ENCODE measurements at regions not wholly inside any gene's neighbourhood (a gene's known extent, or its start where the extent isn't known, plus 50 kb on each side); places are given as distances from the start of the nearest gene placed in this dataset.
"Not testable (repeated sequence)": the region's sequence is repeated elsewhere in the genome, so short reads cannot be mapped to it uniquely, and the experiment has no call there.

DNA sequence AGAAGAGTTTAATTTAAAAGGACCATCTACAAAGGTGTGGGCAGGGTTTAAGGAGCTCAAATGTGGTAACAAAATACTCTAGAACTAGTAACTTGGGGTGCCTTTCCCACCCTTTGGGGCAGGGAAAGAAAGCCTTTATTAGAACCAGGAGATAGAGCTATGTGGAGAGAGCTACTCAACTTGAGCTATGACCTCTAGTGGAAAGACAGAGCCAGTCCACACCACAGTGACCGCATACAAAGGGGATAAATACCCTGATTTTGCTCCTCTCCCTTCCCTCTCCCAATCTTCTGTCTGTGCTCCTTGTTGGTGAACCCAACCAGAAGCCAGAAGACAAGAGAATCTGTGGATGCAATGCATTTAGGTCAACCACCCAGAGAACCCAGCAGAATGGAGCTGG lies 54.4 kb upstream of the JAK1 start:
- ChIA-PET POLR2A (no interaction called here), CTCF (interaction anchor here (0.9 to 1.5 kb wide), 3 partner anchors 17 to 140 kb away, joined by 3 to 4 read pairs (median 3); no protein-coding TSS in a partner anchor)

- ChIA-PET POLR2A (no interaction called here), CTCF (interaction anchor here (1.5 kb wide), 1 partner anchor 16 kb away, joined by 3 read pairs; no protein-coding TSS in a partner anchor)
Measured at GRCh38 chr1:65021795-65022194, 55.4 kb upstream of the JAK1 start.

DNA sequence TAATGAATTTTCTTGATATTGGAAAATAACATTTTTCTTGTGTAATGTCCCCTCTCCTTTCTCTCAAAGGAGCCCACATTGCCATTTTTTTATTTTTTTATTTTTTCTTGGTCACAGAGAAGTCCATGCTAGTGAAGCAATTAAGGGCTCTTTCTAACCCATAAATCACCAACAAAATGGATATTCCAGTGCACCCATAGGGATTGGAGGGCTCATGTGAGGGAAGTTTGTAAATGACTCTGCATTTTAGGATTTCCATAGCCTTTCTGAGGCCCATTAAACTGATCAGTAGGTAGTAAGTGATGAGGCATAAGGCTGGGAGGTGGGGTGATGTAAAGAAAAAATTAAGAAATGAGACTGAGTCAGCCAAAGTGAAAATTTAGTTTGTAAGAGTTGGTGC lies 55.9 kb upstream of the JAK1 start:
- ChIA-PET POLR2A (no interaction called here), CTCF (no interaction called here)

GRCh38 chr1:65025794-65026193 lies 59.4 kb upstream of the JAK1 start:
- CTCF ChIA-PET, result interaction anchor here (0.6 kb wide), 1 partner anchor 53 kb away, joined by 3 read pairs; no protein-coding TSS in a partner anchor
- POLR2A ChIA-PET, result no interaction called here

- CTCF ChIA-PET, result interaction anchor here (0.6 kb wide), 1 partner anchor 53 kb away, joined by 3 read pairs; no protein-coding TSS in a partner anchor
Measured at GRCh38 chr1:65026235-65026634, 59.9 kb upstream of the JAK1 start.

GRCh38 chr1:65027666-65028358 lies 61.5 kb upstream of the JAK1 start:
- ChIA-PET CTCF (interaction anchor here (0.6 kb wide), 1 partner anchor 68 kb away, joined by 3 read pairs; no protein-coding TSS in a partner anchor), POLR2A (no interaction called here)

More at GRCh38 chr1:65026235-65026634, 59.9 kb upstream of the JAK1 start:
- POLR2A ChIA-PET, result no interaction called here

GRCh38 chr1:65029434-65029833 lies 63.1 kb upstream of the JAK1 start:
- CTCF ChIA-PET, POLR2A ChIA-PET: not testable (repeated sequence)

DNA sequence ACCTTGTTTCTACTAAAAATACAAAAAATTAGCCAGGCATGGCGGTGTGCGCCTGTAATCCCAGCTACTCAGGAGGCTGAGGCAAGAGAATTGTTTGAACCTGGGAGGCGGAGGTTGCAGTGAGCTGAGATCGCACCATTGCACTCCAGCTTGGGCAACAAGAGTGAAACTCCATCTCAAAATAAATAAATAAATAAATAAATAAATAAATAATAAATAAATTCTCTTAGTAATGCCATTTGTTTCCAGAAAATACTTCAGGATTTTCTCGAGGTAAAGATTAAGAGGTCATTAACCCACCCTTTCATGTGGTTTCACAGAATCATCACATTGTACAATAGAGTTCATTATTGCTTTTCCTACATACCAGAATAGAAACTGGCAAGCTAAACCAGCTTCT lies 68.5 kb upstream of the JAK1 start:
- CTCF ChIA-PET, POLR2A ChIA-PET: not testable (repeated sequence)

- CTCF ChIA-PET, result no interaction called here
- POLR2A ChIA-PET, result no interaction called here
Measured at GRCh38 chr1:65036570-65037051, 70.3 kb upstream of the JAK1 start.

- ChIA-PET CTCF (no interaction called here), POLR2A (interaction anchor here (0.6 kb wide), 1 partner anchor 353 kb away, joined by 3 read pairs; no protein-coding TSS in a partner anchor)
Measured at GRCh38 chr1:65039066-65039465, 72.7 kb upstream of the JAK1 start.

- ChIA-PET POLR2A (interaction anchor here (0.6 kb wide), 1 partner anchor 353 kb away, joined by 3 read pairs; no protein-coding TSS in a partner anchor), CTCF (no interaction called here)
Measured at GRCh38 chr1:65039508-65039907, 73.2 kb upstream of the JAK1 start.

DNA sequence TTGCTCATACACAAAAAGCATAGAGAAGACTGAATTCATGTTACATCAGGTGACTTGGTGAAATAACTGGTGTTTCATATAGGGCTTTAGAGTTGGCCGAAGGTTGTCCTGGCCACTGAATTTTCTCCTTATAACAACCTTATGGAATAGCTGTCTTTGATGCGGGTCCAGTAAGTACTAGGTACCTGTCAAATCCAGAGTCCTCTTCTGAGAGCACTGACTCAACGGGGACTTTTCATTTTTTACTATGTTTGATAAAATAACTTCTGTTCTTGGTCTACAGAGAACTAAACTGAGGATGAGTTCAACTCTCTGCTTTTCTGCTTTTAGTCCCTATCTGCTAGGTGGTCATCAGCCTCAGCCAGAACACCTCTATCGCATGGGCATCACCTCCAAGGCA lies 76.1 kb upstream of the JAK1 start:
- CTCF ChIA-PET, result interaction anchor here (1.2 to 1.3 kb wide), 2 partner anchors 22 to 177 kb away, joined by 3 to 4 read pairs; no protein-coding TSS in a partner anchor
- POLR2A ChIA-PET, result no interaction called here

DNA sequence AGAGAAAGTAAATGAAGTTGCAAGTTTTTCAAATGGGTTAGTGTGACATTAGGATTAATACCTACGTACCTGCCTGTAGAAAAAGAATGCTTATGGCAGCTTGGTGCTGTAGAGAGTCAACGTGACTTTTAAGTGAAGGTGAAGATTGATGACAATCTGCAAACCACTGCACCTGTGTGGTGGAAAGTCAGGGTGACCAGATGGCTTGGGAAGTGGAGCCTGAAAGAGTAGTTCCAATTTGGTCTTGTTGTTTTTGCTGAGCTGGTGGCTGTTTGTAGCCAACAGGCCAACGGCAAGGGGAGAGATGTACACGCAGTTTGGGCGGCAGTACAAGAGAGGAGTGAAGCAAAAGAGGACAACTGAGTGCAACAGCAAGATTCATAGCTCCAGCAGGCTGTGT lies 78.1 kb upstream of the JAK1 start:
- POLR2A ChIA-PET, result no interaction called here
- CTCF ChIA-PET, result interaction anchor here (0.7 to 1.9 kb wide), 2 partner anchors 21 to 31 kb away, joined by 3 to 6 read pairs; no protein-coding TSS in a partner anchor

DNA sequence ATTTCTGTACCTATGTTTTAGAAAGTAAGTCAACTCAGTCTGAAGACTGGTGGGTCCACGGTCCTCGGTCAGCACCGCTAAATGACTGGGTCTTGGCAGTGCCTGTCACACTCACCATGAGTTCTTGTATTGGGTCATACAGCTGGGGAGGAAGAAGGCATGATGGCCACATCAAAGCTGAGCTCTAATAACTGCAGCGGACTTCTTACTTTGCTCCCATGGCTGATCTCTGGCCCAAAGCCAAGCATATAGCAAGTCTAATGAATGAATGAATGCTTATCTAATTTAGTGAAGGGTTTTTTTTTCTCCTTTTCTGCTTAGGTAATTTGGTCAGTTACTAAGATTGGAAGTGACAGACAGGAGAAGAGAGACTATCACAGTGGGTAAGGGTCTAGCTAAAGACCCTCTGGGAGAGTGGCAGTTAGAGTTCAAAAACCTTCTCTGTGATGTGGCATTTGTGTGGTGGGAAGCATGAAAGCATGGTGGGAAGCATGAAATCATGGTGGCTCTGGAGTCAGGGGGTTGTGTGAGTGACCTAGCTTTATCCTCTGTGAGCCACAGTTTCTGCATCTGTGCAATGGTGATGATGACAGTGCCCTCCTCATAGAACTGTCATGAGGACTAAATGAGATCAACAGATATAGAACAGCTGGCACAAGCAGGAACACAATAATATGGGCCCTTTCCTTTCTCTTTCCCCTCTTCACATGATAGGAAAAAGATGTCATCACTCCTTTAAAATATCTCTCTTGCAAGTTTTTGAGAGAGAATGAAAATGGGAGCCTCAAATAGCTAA lies 78.9 kb upstream of the JAK1 start:
- CTCF ChIA-PET, result interaction anchor here (1.9 kb wide), 1 partner anchor 30 kb away, joined by 6 read pairs; no protein-coding TSS in a partner anchor
- POLR2A ChIA-PET, result no interaction called here

DNA sequence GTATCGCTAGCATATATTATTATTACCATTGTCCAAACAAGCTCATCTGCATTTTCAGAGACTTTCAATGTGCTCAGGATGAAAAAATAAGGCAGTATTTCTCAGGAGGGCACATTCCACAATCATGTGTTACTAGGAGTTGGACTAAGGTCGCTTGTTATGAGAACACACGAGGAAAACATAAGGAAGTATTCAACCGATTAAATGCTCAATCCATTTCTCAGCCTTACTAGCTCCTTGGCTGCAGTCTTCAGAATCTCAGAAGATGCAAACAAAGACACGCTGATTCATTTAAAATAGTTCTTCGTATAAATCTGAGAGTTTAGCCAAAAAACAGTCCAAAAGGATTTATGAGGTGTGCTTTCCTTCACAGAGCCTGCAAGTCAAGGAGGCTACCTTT lies 82.0 kb upstream of the JAK1 start:
- ChIA-PET CTCF (no interaction called here), POLR2A (no interaction called here)

DNA sequence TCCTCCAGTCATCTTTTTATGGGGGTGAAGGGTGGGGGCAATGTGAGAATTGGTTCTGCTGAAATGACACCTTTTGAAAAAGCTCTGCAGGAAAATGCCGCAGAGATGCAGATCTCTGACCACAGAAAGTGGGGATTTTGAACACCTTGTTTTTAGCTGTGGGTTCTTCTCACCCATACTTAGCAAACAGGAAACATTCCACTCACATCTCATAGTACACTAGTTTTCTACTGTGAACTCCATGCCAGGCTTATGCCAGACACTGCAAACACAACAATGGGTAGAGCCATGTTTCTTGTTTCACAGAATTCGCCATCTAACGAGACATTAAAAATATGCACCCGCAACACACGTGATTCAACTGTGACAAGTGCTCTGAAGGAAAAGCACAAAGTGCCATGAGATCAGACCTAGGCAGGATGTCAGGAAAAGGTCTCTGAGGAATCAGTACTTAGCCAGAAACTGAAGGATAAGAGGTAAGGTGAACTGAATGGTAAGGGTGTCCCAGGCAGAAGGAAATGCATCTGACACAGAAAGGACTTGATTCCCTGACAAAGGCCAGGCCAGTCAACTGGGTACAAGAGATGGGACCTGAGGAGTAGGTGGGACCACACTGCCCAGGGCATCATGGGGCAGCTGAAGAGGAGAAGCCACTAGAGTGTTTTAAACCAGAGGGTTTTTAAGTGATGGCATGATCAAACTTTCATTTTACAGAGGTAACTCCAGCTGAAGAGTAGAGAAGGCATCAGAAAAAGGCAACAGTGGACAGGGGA lies 83.8 kb upstream of the JAK1 start:
- ChIA-PET POLR2A (interaction anchor here (0.7 to 1.1 kb wide), 2 partner anchors 16 to 370 kb away, joined by 3 read pairs; partner anchors contain the start of genes LEPR and LEPROT), CTCF (no interaction called here)

DNA sequence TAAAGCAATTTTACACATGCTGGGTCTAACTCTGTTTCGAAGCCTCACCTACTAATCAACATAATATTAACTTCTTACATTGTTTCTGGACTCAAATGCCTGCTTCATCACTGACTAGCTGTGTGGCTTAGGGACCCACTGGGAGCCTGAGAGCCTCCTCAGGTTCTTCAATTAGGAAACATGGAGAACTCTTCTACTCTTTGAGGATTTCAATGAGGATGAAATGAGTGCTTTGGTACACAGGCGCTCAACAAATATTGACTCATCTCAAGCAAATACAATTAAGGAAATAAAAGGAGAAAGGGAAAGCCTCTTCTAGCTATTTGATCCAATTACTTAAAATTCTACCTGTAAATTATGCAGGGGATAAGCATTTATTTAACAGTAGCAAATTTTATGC lies 84.4 kb upstream of the JAK1 start:
- ChIA-PET CTCF (no interaction called here), POLR2A (interaction anchor here (0.7 to 1.1 kb wide), 2 partner anchors 15 to 369 kb away, joined by 3 read pairs; partner anchors contain the start of genes LEPR and LEPROT)

DNA sequence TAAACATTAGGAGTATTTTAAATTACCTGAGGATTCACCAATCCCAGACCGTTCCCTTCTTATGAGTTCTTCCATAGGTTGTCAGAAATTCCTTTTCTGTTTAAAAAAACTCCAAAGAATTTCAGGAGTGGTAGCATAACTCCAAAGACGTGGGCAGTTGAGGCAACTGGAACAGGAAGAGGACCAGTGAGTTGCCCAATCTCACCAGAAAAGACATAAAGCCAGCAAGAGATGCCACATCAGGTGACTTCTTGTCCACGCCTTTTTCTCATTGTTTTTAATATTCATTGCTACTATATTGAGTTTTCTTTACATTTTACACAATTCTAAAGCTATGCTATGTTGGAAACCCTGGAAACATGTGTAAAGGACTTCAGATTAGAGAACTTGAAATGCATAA lies 88.1 kb upstream of the JAK1 start:
- CTCF ChIA-PET, result no interaction called here
- POLR2A ChIA-PET, result no interaction called here

GRCh38 chr1:65055747-65056146 lies 89.4 kb upstream of the JAK1 start:
- ChIA-PET POLR2A (no interaction called here), CTCF (no interaction called here)

- CTCF ChIA-PET, result no interaction called here
- POLR2A ChIA-PET, result no interaction called here
Measured at GRCh38 chr1:65056234-65056633, 89.9 kb upstream of the JAK1 start.

All from activated CD8-positive, alpha-beta memory T cell treated with anti-CD3 and anti-CD28 coated beads for 36 hours (primary cell).